HG03520 (cell line): ENCODE measurements at regions not wholly inside any gene's neighbourhood (a gene's known extent, or its start where the extent isn't known, plus 50 kb on each side); places are given as distances from the start of the nearest gene placed in this dataset.
"Not testable (repeated sequence)": the region's sequence is repeated elsewhere in the genome, so short reads cannot be mapped to it uniquely, and the experiment has no call there.

ENCODE experiments used
- ATAC-seq: cut with Tn5 transposase; IDR thresholded peaks from one replicate; pipeline ENCODE4 v1.9.1; 2021; ENCODE audit warnings: mild to moderate bottlenecking, moderate library complexity; ENCODE audit not compliant: unreplicated experiment

- ATAC-seq: no peak
These were observed 578.4 kb downstream of the TRIML1 start for GRCh38 chr4:188717661-188718060.

- ATAC-seq: no peak
These were observed 580.6 kb downstream of the TRIML1 start for GRCh38 chr4:188719794-188720193.

- no peak for ATAC-seq
These were observed 583.7 kb downstream of the TRIML1 start for GRCh38 chr4:188722911-188723310.

- ATAC-seq: no peak
These were observed 588.5 kb downstream of the TRIML1 start for GRCh38 chr4:188727746-188728145.

- no peak for ATAC-seq
These were observed 589.1 kb downstream of the TRIML1 start for GRCh38 chr4:188728359-188728758.

GRCh38 chr4:188732131-188732530 is 592.9 kb downstream of the TRIML1 start:
- no peak for ATAC-seq

GRCh38 chr4:188735082-188735481 is 595.8 kb downstream of the TRIML1 start:
- no peak for ATAC-seq

GRCh38 chr4:188737251-188738002 is 598.2 kb downstream of the TRIML1 start:
- no peak for ATAC-seq

- ATAC-seq: not testable (repeated sequence)
These were observed 599.0 kb downstream of the TRIML1 start for GRCh38 chr4:188738290-188738689.

GRCh38 chr4:188740172-188740571 is 600.9 kb downstream of the TRIML1 start:
- not testable (repeated sequence) for ATAC-seq

- not testable (repeated sequence) for ATAC-seq
These were observed 601.5 kb downstream of the TRIML1 start for GRCh38 chr4:188740791-188741190.

- ATAC-seq: no peak
These were observed 615.2 kb downstream of the TRIML1 start for GRCh38 chr4:188754372-188755002.

- no peak for ATAC-seq
These were observed 628.3 kb downstream of the TRIML1 start for GRCh38 chr4:188767496-188767895.

- ATAC-seq: no peak
These were observed 639.7 kb downstream of the TRIML1 start for GRCh38 chr4:188778905-188779304.

- ATAC-seq: no peak
These were observed 640.3 kb downstream of the TRIML1 start for GRCh38 chr4:188779581-188779980.

GRCh38 chr4:188780028-188780427 is 640.8 kb downstream of the TRIML1 start:
- ATAC-seq: no peak

GRCh38 chr4:188780686-188781085 is 641.4 kb downstream of the TRIML1 start:
- no peak for ATAC-seq

- ATAC-seq: no peak
These were observed 642.4 kb downstream of the TRIML1 start for GRCh38 chr4:188781655-188782054.

- ATAC-seq: no peak
These were observed 643.9 kb downstream of the TRIML1 start for GRCh38 chr4:188783175-188783574.

GRCh38 chr4:188783606-188784160 is 644.4 kb downstream of the TRIML1 start:
- no peak for ATAC-seq

GRCh38 chr4:188796600-188796999 is 657.4 kb downstream of the TRIML1 start:
- not testable (repeated sequence) for ATAC-seq

GRCh38 chr4:188797011-188797410 is 657.8 kb downstream of the TRIML1 start:
- not testable (repeated sequence) for ATAC-seq
